Activated T-helper 2 cell treated with anti-CD3 and anti-CD28 coated beads, Interferon-gamma antibody, Interleukin-2, Interleukin-4, amounts not matched to agents 10 μg/mL and 5 μg/mL and 100 μg/mL, durations not matched to agents 14 hours and 24 hours and 36 hours (primary cell): ENCODE measurements at regions not wholly inside any gene's neighbourhood (a gene's known extent, or its start where the extent isn't known, plus 50 kb on each side); places are given as distances from the start of the nearest gene placed in this dataset.
"Not testable (repeated sequence)": the region's sequence is repeated elsewhere in the genome, so short reads cannot be mapped to it uniquely, and the experiment has no call there.

ENCODE experiments used
- DNase-seq: peaks from one replicate; pipeline ENCODE4 v3.0.0; 2021; ENCODE audit warnings: low spot score
- H3K27ac Mint-ChIP-seq: one replicate; pipeline ENCODE4 v1.8.0; 2021; ENCODE audit warnings: mixed read lengths
- H3K27me3 Mint-ChIP-seq: one replicate; pipeline ENCODE4 v1.8.0; 2021; ENCODE audit warnings: low read depth, mixed read lengths
- H3K36me3 Mint-ChIP-seq: one replicate; pipeline ENCODE4 v1.8.0; 2021; ENCODE audit warnings: low read depth, mixed read lengths
- H3K4me1 Mint-ChIP-seq: one replicate; pipeline ENCODE4 v1.8.0; 2021; ENCODE audit warnings: low read depth, mixed read lengths
- H3K4me3 Mint-ChIP-seq: one replicate; pipeline ENCODE4 v1.8.0; 2021; ENCODE audit warnings: low read depth, mild to moderate bottlenecking, moderate library complexity, mixed read lengths
- H3K9me3 Mint-ChIP-seq: one replicate; pipeline ENCODE4 v1.8.0; 2021; ENCODE audit warnings: mixed read lengths
- intact Hi-C: fragments of 100-400 bp; cut with micrococcal nuclease; formaldehyde crosslinking; loops from one replicate; pipeline ENCODE4 v1.15.1; 2023

GRCh38 chr12:86712425-86712843 lies 456.2 kb upstream of the MGAT4C start:
- H3K27ac Mint-ChIP-seq = no peak overlapping the region
- intact Hi-C loops = no loop called here

GRCh38 chr12:86711731-86712130 lies 455.5 kb upstream of the MGAT4C start:
- H3K4me1 Mint-ChIP-seq = no peaks in the 10 kb centered on the region
- H3K4me3 Mint-ChIP-seq = no peak overlapping the region
- H3K36me3 Mint-ChIP-seq = no peaks in the 10 kb centered on the region
- no peak for DNase-seq
- H3K9me3 Mint-ChIP-seq = peaks cover 19% of the 10 kb centered on the region
- H3K27ac Mint-ChIP-seq = no peak overlapping the region
- H3K27me3 Mint-ChIP-seq = no peaks in the 10 kb centered on the region
- intact Hi-C loops = no loop called here

More at GRCh38 chr12:86712425-86712843, 456.2 kb upstream of the MGAT4C start:
- H3K36me3 Mint-ChIP-seq = no peaks in the 10 kb centered on the region
- H3K4me1 Mint-ChIP-seq = no peaks in the 10 kb centered on the region
- DNase-seq = no peak
- no peak overlapping the region for H3K4me3 Mint-ChIP-seq
- H3K27me3 Mint-ChIP-seq = no peaks in the 10 kb centered on the region
- H3K9me3 Mint-ChIP-seq = peaks cover 13% of the 10 kb centered on the region

GRCh38 chr12:86710109-86710508 lies 453.9 kb upstream of the MGAT4C start:
- H3K4me1 Mint-ChIP-seq = no peaks in the 10 kb centered on the region
- peaks cover 31% of the 10 kb centered on the region for H3K9me3 Mint-ChIP-seq
- intact Hi-C loops = no loop called here

GRCh38 chr12:86709017-86709416 lies 452.8 kb upstream of the MGAT4C start:
- H3K4me3 Mint-ChIP-seq, H3K27me3 Mint-ChIP-seq, H3K27ac Mint-ChIP-seq, H3K4me1 Mint-ChIP-seq, H3K36me3 Mint-ChIP-seq, intact Hi-C loops, DNase-seq: not testable (repeated sequence)
- peaks cover 33% of the 10 kb centered on the region for H3K9me3 Mint-ChIP-seq

More at GRCh38 chr12:86710109-86710508, 453.9 kb upstream of the MGAT4C start:
- H3K4me3 Mint-ChIP-seq = no peak overlapping the region
- no peak overlapping the region for H3K27ac Mint-ChIP-seq
- H3K27me3 Mint-ChIP-seq = no peaks in the 10 kb centered on the region
- no peaks in the 10 kb centered on the region for H3K36me3 Mint-ChIP-seq
- no peak for DNase-seq

- no peak for DNase-seq
- Mint-ChIP-seq H3K4me1 (no peaks in the 10 kb centered on the region), H3K9me3 (peaks cover 14% of the 10 kb centered on the region), H3K36me3 (no peaks in the 10 kb centered on the region), H3K27ac (no peak overlapping the region), H3K4me3 (no peak overlapping the region), H3K27me3 (no peaks in the 10 kb centered on the region)
- intact Hi-C loops = no loop called here
Measured at GRCh38 chr12:86698641-86698980, 442.4 kb upstream of the MGAT4C start.

GRCh38 chr12:86697916-86698640 lies 441.9 kb upstream of the MGAT4C start:
- Mint-ChIP-seq H3K36me3 (no peaks in the 10 kb centered on the region), H3K4me1 (no peaks in the 10 kb centered on the region), H3K27me3 (no peaks in the 10 kb centered on the region), H3K4me3 (no peak overlapping the region), H3K27ac (no peak overlapping the region), H3K9me3 (peaks cover 14% of the 10 kb centered on the region)
- intact Hi-C loops = no loop called here
- no peak for DNase-seq

- Mint-ChIP-seq H3K4me3 (no peak overlapping the region), H3K27me3 (no peaks in the 10 kb centered on the region), H3K36me3 (no peaks in the 10 kb centered on the region), H3K9me3 (peaks cover 44% of the 10 kb centered on the region), H3K27ac (no peak overlapping the region), H3K4me1 (no peaks in the 10 kb centered on the region)
- intact Hi-C loops = no loop called here
- DNase-seq = no peak
Measured at GRCh38 chr12:86683568-86684304, 427.5 kb upstream of the MGAT4C start.

GRCh38 chr12:86681060-86681459 lies 424.9 kb upstream of the MGAT4C start:
- Mint-ChIP-seq H3K27me3 (no peaks in the 10 kb centered on the region), H3K4me3 (no peak overlapping the region), H3K4me1 (no peaks in the 10 kb centered on the region), H3K36me3 (no peaks in the 10 kb centered on the region), H3K27ac (no peak overlapping the region), H3K9me3 (peaks cover 27% of the 10 kb centered on the region)
- intact Hi-C loops = no loop called here
- DNase-seq = no peak

- intact Hi-C loops = no loop called here
Measured at GRCh38 chr12:86675197-86675596, 419.0 kb upstream of the MGAT4C start.

GRCh38 chr12:86670986-86671385 lies 414.8 kb upstream of the MGAT4C start:
- H3K4me1 Mint-ChIP-seq = no peaks in the 10 kb centered on the region
- H3K27me3 Mint-ChIP-seq = no peaks in the 10 kb centered on the region
- H3K4me3 Mint-ChIP-seq = no peak overlapping the region
- intact Hi-C loops = no loop called here
- H3K27ac Mint-ChIP-seq = no peak overlapping the region
- no peak for DNase-seq
- H3K36me3 Mint-ChIP-seq = no peaks in the 10 kb centered on the region
- H3K9me3 Mint-ChIP-seq = peaks cover 19% of the 10 kb centered on the region

More at GRCh38 chr12:86675197-86675596, 419.0 kb upstream of the MGAT4C start:
- no peak overlapping the region for H3K4me3 Mint-ChIP-seq
- H3K36me3 Mint-ChIP-seq = no peaks in the 10 kb centered on the region
- H3K27me3 Mint-ChIP-seq = no peaks in the 10 kb centered on the region
- peaks cover 17% of the 10 kb centered on the region for H3K9me3 Mint-ChIP-seq
- H3K27ac Mint-ChIP-seq = no peak overlapping the region
- DNase-seq = no peak
- H3K4me1 Mint-ChIP-seq = no peaks in the 10 kb centered on the region

GRCh38 chr12:86669010-86669409 lies 412.8 kb upstream of the MGAT4C start:
- intact Hi-C loops = no loop called here
- no peak for DNase-seq
- H3K4me3 Mint-ChIP-seq = no peak overlapping the region
- no peaks in the 10 kb centered on the region for H3K27me3 Mint-ChIP-seq
- H3K9me3 Mint-ChIP-seq = peaks cover 24% of the 10 kb centered on the region
- H3K27ac Mint-ChIP-seq = no peak overlapping the region
- H3K4me1 Mint-ChIP-seq = no peaks in the 10 kb centered on the region
- no peaks in the 10 kb centered on the region for H3K36me3 Mint-ChIP-seq

- intact Hi-C loops = no loop called here
- no peaks in the 10 kb centered on the region for H3K27me3 Mint-ChIP-seq
- H3K4me3 Mint-ChIP-seq = no peak overlapping the region
- no peak for DNase-seq
- H3K27ac Mint-ChIP-seq = no peak overlapping the region
- H3K4me1 Mint-ChIP-seq = no peaks in the 10 kb centered on the region
- H3K36me3 Mint-ChIP-seq = no peaks in the 10 kb centered on the region
- H3K9me3 Mint-ChIP-seq = peaks cover 20% of the 10 kb centered on the region
Measured at GRCh38 chr12:86666316-86666715, 410.1 kb upstream of the MGAT4C start.

- H3K36me3 Mint-ChIP-seq = no peaks in the 10 kb centered on the region
- H3K4me3 Mint-ChIP-seq = no peak overlapping the region
- no peaks in the 10 kb centered on the region for H3K4me1 Mint-ChIP-seq
- DNase-seq = no peak
- no peak overlapping the region for H3K27ac Mint-ChIP-seq
- intact Hi-C loops = no loop called here
- H3K27me3 Mint-ChIP-seq = no peaks in the 10 kb centered on the region
- peaks cover 14% of the 10 kb centered on the region for H3K9me3 Mint-ChIP-seq
Measured at GRCh38 chr12:86663716-86664115, 407.5 kb upstream of the MGAT4C start.
